ENCODE measurements at regions not wholly inside any gene's neighbourhood (a gene's known extent, or its start where the extent isn't known, plus 50 kb on each side); places are given as distances from the start of the nearest gene placed in this dataset.

- no peak overlapping the region for H3K4me3 ChIP-seq (ENCODE audit: control insufficient read depth, low read depth, low read length)
- no peak for DNase-seq (ENCODE audit: low read depth)
- TF ChIP-seq CTCF (conservative IDR thresholded peaks at IDR 0.05; ENCODE audit: control insufficient read depth, insufficient read depth, low read depth, low read length), result no peak
Observed at GRCh38 chr2:15830937-15831549, 109.3 kb upstream of the MYCN start.

DNA sequence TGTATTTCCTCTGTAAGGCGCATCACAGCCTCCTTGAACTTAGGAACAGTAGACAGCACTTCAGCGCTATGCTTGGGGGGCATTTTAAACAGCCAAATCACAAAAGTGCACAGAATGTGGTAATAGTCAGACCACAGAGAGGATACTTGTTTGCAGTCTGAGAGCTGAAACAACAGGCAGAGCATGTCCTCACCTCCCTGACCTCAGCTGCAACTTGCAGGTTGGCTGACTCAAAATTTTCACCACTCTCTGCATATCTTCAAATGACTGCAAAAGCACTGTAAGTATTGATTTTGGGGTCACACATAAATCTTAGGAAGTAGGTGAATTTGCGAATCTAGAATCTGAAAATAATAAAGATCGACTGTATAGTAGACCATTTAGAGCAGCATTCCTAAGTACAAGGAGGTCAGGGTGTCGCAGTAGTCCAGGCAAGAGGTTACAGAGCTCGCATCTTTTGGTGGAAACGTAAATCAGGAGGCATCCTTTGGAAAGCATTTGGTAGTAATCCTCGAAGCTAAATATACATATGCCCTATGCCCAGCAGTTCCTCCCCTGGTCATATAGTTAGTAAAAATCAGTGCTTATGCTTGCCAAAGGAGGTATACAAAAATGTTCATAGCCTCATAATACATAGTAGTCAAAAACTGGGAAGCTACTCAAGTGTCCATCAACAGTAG, 108.2 kb upstream of the MYCN start:
- no peak for TF ChIP-seq CTCF (conservative IDR thresholded peaks at IDR 0.05; ENCODE audit: control insufficient read depth, insufficient read depth, low read depth, low read length)
- DNase-seq (ENCODE audit: low read depth), result no peak
- H3K4me3 ChIP-seq (ENCODE audit: control insufficient read depth, low read depth, low read length), result no peak overlapping the region

DNA sequence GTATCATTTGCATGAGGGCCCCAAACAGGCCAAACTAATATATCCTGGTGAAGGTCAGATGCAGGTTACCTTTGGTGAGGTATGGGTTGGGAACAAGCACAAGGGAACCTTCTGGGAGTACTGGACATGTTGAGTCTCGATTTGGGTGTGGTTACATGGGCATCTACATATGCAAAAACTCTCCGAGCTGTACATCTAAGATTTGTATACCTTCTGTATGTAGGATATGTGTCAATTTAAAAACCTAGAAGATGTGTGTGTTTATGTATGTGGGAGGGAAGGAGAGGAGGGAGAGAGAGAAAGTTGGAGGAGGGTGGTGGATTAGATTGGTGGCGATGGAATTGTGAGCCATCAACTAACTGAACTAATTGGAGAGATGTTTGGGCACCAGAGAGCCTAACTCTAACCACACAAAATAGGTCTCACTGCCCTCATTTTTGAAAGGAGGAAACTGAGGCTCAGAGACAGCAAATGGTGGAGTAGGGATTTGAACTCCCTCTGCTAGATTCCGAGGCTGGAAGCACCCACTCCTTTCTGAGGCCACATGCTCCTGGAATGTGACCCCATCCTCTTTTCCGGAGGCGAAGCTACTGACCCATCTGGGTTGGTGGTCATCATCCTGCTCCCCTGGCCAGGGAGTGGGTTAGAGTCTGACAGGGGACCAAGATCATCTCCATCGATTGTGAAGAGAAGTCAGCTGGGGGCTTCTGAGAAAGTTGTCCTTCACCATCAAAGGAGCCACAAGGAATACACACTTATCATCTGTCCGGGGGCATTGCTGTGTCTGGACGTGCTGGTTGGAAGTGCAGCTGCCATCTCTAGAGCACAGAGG, 107.3 kb upstream of the MYCN start:
- no peak for DNase-seq (ENCODE audit: low read depth)
- no peak for TF ChIP-seq CTCF (conservative IDR thresholded peaks at IDR 0.05; ENCODE audit: control insufficient read depth, insufficient read depth, low read depth, low read length)
- no peak overlapping the region for H3K4me3 ChIP-seq (ENCODE audit: control insufficient read depth, low read depth, low read length)

- no peak overlapping the region for H3K4me3 ChIP-seq (ENCODE audit: control insufficient read depth, low read depth, low read length)
- no peak for TF ChIP-seq CTCF (conservative IDR thresholded peaks at IDR 0.05; ENCODE audit: control insufficient read depth, insufficient read depth, low read depth, low read length)
- no peak for DNase-seq (ENCODE audit: low read depth)
Observed at GRCh38 chr2:15833731-15834130, 106.6 kb upstream of the MYCN start.

DNA sequence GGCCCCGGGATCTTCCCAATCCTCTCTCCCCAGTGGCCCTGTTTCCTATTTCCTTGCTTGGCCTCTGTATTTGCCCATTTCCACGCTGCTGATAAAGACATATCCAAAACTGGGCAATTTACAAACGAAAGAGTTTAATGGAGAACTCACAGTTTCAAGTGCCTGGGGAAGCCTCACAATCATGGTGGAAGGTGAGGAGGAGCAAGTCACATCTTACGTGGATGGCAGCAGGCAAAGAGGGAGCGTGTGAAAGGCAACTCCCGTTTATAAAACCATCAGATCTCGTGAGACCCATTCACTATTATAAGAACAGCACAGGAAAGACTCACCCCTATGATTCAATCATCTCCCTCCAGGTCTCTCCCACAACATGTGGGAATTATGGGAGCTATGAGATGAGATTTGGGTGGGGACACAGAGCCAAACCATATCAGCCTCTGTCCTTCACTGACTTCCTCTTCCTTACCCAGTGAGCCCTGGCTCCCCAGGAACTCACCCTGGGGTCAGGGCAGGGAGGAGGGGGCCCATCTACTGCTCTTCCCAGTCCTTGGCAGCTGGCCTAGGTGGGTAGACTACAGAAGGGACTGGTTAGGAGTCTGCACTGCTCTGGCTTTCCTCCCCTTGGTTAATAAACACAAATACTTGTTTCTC, 105.8 kb upstream of the MYCN start:
- no peak overlapping the region for H3K4me3 ChIP-seq (ENCODE audit: control insufficient read depth, low read depth, low read length)
- no peak for TF ChIP-seq CTCF (conservative IDR thresholded peaks at IDR 0.05; ENCODE audit: control insufficient read depth, insufficient read depth, low read depth, low read length)
- no peak for DNase-seq (ENCODE audit: low read depth)

- H3K4me3 ChIP-seq (ENCODE audit: control insufficient read depth, low read depth, low read length), result no peak overlapping the region
- no peak for TF ChIP-seq CTCF (conservative IDR thresholded peaks at IDR 0.05; ENCODE audit: control insufficient read depth, insufficient read depth, low read depth, low read length)
- no peak for DNase-seq (ENCODE audit: low read depth)
Observed at GRCh38 chr2:15835991-15836688, 104.2 kb upstream of the MYCN start.
